HCT116 (cell line): ENCODE measurements at regions not wholly inside any gene's neighbourhood (a gene's known extent, or its start where the extent isn't known, plus 50 kb on each side); places are given as distances from the start of the nearest gene placed in this dataset.

Experiments
- ATF3 ChIP-seq: IDR thresholded peaks from 2 replicates; pipeline ENCODE4 v1.6.1; 2012
- CTCF ChIP-seq, 3 experiments: fragments of 200-600 bp in 1 of 3; sonication (generic) in 1 of 3; IDR thresholded peaks in 2 of 3; conservative IDR thresholded peaks in 1 of 3; 2 replicates each; pipeline ENCODE4 v1.5.1; 2012 to 2017; ENCODE audit warnings: low read depth in 2 of 3, low read length in 2 of 3, antibody characterized with exemption in 1 of 3, borderline replicate concordance in 1 of 3, control low read depth in 1 of 3, mild to moderate bottlenecking in 1 of 3, mixed read lengths in 1 of 3, mixed run types in 1 of 3, moderate library complexity in 1 of 3; ENCODE audit not compliant: insufficient read depth in 1 of 3
- ELF1 ChIP-seq: IDR thresholded peaks from 2 replicates; pipeline ENCODE4 v1.6.1; 2012; ENCODE audit warnings: low read depth, borderline replicate concordance
- MAX ChIP-seq: IDR thresholded peaks from 2 replicates; pipeline ENCODE4 v1.6.1; 2012
- SIN3A ChIP-seq: IDR thresholded peaks from 2 replicates; pipeline ENCODE4 v1.6.1; 2012; ENCODE audit warnings: low read depth

GRCh38 chr13:39268398-39268797, 230.1 kb downstream of the NHLRC3 start:
- no peak for TF ChIP-seq CTCF (IDR thresholded peaks at IDR 0.05 in 2 of 3, conservative IDR thresholded peaks at IDR 0.05 in 1 of 3; ENCODE audit: borderline replicate concordance in 1 of 3, insufficient read depth in 1 of 3, low read depth in 2 of 3, low read length in 2 of 3)
- TF ChIP-seq ELF1 = no peak
- no peak for TF ChIP-seq ATF3
- TF ChIP-seq MAX = no peak
- no peak for TF ChIP-seq SIN3A
